ENCODE measurements at regions not wholly inside any gene's neighbourhood (a gene's known extent, or its start where the extent isn't known, plus 50 kb on each side); places are given as distances from the start of the nearest gene placed in this dataset.

DNA sequence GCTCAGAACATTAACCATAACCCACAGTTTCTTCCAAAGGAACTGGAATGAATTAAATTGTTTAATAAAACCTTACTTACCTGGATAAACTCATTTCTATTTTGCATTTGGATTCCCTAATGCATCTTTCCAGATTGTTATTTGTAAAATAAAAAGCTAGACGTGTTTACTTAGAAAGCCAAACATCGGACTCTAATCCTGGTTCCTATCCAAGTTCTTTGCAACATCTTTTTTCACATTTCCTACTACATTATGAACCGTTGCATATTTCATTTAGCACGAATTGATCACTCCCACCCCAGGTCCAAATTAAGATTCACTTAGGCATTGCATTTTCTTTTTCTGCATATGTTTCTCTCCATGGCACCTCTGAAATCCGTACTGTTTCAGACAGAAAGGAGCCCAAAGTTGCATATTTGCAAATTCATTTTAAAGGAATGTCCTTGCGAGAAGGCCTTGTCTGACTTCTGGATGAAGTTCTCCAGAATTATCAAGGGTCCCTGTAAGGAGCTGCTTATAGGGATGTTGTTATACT is 164.4 kb upstream of the GSC start:
- Mint-ChIP-seq H3K4me1 (no peaks in the 10 kb centered on the region; the same call in 2 of the 3 replicates), H3K27me3 (ENCODE audit: insufficient read depth, low read depth, poor library complexity) (peaks cover 2% of the 10 kb centered on the region), H3K4me3 (no peak overlapping the region), H3K27ac (no peak overlapping the region), H3K9me3 (no peaks in the 10 kb centered on the region), H3K36me3 (ENCODE audit: low read depth) (no peaks in the 10 kb centered on the region)
- no peak overlapping the region; the same call in 1 of the 2 replicates for H2AFZ ChIP-seq
- no peak for ATAC-seq
- no peaks in the 10 kb centered on the region for H3F3A ChIP-seq (replicated peaks; ENCODE audit: low read depth)
- H3K4me2 ChIP-seq = no peak overlapping the region
- no peak for DNase-seq (ENCODE audit: low spot score)
- H3K36me3 ChIP-seq (ENCODE audit: insufficient read depth) = no peaks in the 10 kb centered on the region
- no peaks in the 10 kb centered on the region for H3K4me1 ChIP-seq (ENCODE audit: insufficient read depth)
- no peaks in the 10 kb centered on the region for H3K9me2 ChIP-seq (ENCODE audit: insufficient read depth)
- no peaks in the 10 kb centered on the region for H3K27me3 ChIP-seq (ENCODE audit: insufficient read depth)
- H4K20me1 ChIP-seq (replicated peaks; ENCODE audit: insufficient read depth) = no peaks in the 10 kb centered on the region
- TF ChIP-seq NANOG (IDR thresholded peaks at IDR 0.05; ENCODE audit: borderline replicate concordance) (no peak), CREB1 (CRISPR knock-in tag; IDR thresholded peaks at IDR 0.05; ENCODE audit: low read depth) (no peak)
- TF ChIP-seq, protein P1, sequence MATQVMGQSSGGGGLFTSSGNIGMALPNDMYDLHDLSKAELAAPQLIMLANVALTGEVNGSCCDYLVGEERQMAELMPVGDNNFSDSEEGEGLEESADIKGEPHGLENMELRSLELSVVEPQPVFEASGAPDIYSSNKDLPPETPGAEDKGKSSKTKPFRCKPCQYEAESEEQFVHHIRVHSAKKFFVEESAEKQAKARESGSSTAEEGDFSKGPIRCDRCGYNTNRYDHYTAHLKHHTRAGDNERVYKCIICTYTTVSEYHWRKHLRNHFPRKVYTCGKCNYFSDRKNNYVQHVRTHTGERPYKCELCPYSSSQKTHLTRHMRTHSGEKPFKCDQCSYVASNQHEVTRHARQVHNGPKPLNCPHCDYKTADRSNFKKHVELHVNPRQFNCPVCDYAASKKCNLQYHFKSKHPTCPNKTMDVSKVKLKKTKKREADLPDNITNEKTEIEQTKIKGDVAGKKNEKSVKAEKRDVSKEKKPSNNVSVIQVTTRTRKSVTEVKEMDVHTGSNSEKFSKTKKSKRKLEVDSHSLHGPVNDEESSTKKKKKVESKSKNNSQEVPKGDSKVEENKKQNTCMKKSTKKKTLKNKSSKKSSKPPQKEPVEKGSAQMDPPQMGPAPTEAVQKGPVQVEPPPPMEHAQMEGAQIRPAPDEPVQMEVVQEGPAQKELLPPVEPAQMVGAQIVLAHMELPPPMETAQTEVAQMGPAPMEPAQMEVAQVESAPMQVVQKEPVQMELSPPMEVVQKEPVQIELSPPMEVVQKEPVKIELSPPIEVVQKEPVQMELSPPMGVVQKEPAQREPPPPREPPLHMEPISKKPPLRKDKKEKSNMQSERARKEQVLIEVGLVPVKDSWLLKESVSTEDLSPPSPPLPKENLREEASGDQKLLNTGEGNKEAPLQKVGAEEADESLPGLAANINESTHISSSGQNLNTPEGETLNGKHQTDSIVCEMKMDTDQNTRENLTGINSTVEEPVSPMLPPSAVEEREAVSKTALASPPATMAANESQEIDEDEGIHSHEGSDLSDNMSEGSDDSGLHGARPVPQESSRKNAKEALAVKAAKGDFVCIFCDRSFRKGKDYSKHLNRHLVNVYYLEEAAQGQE (IDR thresholded peaks at IDR 0.05; ENCODE audit: unreplicated experiment) = no peak
- TF ChIP-seq, protein P2, sequence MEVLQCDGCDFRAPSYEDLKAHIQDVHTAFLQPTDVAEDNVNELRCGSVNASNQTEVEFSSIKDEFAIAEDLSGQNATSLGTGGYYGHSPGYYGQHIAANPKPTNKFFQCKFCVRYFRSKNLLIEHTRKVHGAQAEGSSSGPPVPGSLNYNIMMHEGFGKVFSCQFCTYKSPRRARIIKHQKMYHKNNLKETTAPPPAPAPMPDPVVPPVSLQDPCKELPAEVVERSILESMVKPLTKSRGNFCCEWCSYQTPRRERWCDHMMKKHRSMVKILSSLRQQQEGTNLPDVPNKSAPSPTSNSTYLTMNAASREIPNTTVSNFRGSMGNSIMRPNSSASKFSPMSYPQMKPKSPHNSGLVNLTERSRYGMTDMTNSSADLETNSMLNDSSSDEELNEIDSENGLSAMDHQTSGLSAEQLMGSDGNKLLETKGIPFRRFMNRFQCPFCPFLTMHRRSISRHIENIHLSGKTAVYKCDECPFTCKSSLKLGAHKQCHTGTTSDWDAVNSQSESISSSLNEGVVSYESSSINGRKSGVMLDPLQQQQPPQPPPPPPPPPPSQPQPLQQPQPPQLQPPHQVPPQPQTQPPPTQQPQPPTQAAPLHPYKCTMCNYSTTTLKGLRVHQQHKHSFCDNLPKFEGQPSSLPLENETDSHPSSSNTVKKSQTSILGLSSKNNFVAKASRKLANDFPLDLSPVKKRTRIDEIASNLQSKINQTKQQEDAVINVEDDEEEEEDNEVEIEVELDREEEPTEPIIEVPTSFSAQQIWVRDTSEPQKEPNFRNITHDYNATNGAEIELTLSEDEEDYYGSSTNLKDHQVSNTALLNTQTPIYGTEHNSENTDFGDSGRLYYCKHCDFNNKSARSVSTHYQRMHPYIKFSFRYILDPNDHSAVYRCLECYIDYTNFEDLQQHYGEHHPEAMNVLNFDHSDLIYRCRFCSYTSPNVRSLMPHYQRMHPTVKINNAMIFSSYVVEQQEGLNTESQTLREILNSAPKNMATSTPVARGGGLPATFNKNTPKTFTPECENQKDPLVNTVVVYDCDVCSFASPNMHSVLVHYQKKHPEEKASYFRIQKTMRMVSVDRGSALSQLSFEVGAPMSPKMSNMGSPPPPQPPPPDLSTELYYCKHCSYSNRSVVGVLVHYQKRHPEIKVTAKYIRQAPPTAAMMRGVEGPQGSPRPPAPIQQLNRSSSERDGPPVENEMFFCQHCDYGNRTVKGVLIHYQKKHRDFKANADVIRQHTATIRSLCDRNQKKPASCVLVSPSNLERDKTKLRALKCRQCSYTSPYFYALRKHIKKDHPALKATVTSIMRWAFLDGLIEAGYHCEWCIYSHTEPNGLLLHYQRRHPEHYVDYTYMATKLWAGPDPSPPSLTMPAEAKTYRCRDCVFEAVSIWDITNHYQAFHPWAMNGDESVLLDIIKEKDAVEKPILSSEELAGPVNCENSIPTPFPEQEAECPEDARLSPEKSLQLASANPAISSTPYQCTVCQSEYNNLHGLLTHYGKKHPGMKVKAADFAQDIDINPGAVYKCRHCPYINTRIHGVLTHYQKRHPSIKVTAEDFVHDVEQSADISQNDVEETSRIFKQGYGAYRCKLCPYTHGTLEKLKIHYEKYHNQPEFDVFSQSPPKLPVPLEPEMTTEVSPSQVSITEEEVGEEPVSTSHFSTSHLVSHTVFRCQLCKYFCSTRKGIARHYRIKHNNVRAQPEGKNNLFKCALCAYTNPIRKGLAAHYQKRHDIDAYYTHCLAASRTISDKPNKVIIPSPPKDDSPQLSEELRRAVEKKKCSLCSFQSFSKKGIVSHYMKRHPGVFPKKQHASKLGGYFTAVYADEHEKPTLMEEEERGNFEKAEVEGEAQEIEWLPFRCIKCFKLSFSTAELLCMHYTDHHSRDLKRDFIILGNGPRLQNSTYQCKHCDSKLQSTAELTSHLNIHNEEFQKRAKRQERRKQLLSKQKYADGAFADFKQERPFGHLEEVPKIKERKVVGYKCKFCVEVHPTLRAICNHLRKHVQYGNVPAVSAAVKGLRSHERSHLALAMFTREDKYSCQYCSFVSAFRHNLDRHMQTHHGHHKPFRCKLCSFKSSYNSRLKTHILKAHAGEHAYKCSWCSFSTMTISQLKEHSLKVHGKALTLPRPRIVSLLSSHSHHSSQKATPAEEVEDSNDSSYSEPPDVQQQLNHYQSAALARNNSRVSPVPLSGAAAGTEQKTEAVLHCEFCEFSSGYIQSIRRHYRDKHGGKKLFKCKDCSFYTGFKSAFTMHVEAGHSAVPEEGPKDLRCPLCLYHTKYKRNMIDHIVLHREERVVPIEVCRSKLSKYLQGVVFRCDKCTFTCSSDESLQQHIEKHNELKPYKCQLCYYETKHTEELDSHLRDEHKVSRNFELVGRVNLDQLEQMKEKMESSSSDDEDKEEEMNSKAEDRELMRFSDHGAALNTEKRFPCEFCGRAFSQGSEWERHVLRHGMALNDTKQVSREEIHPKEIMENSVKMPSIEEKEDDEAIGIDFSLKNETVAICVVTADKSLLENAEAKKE (CRISPR knock-in tag; IDR thresholded peaks at IDR 0.05) = no peak
- no peak overlapping the region for H3K4me3 ChIP-seq
- H3K79me2 ChIP-seq (replicated peaks; ENCODE audit: insufficient read depth) = no peaks in the 10 kb centered on the region
- H3K27ac ChIP-seq (ENCODE audit: low read depth) = no peak overlapping the region
